ENCODE measurements at regions not wholly inside any gene's neighbourhood (a gene's known extent, or its start where the extent isn't known, plus 50 kb on each side); places are given as distances from the start of the nearest gene placed in this dataset.

GRCh38 chr14:60349663-60350365 lies 100.8 kb downstream of the PPM1A start:
- peak; percentile 57 for TF ChIP-seq CTCF (IDR thresholded peaks at IDR 0.05)

GRCh38 chr14:60350366-60350720 lies 101.3 kb downstream of the PPM1A start:
- DNase-seq (ENCODE audit: low spot score) = no peak
- Histone ChIP-seq H3K27ac (no peak overlapping the region), H3K4me3 (peak overlapping the region; percentile 15)
- TF ChIP-seq CTCF (IDR thresholded peaks at IDR 0.05) = no peak

More at GRCh38 chr14:60349663-60350365, 100.8 kb downstream of the PPM1A start:
- no peak for DNase-seq (ENCODE audit: low spot score)
- peak overlapping the region; percentile 15 for H3K4me3 ChIP-seq
- no peak overlapping the region for H3K27ac ChIP-seq

GRCh38 chr14:60353420-60353819 lies 104.4 kb downstream of the PPM1A start:
- DNase-seq (ENCODE audit: low spot score) = no peak
- no peak overlapping the region for H3K27ac ChIP-seq
- TF ChIP-seq CTCF (IDR thresholded peaks at IDR 0.05) = no peak
- no peak overlapping the region for H3K4me3 ChIP-seq

- no peak for DNase-seq (ENCODE audit: low spot score)
- TF ChIP-seq CTCF (IDR thresholded peaks at IDR 0.05) = no peak
- no peak overlapping the region for H3K4me3 ChIP-seq
- H3K27ac ChIP-seq = no peak overlapping the region
Measured at GRCh38 chr14:60355768-60356167, 106.7 kb downstream of the PPM1A start.

GRCh38 chr14:60356386-60356785 lies 107.4 kb downstream of the PPM1A start:
- Histone ChIP-seq H3K27ac (no peak overlapping the region), H3K4me3 (no peak overlapping the region)
- no peak for DNase-seq (ENCODE audit: low spot score)
- no peak for TF ChIP-seq CTCF (IDR thresholded peaks at IDR 0.05)

GRCh38 chr14:60356906-60357550 lies 108.0 kb downstream of the PPM1A start:
- H3K4me3 ChIP-seq = no peak overlapping the region
- no peak for DNase-seq (ENCODE audit: low spot score)
- no peak overlapping the region for H3K27ac ChIP-seq
- no peak for TF ChIP-seq CTCF (IDR thresholded peaks at IDR 0.05)
